ENCODE measurements at regions not wholly inside any gene's neighbourhood (a gene's known extent, or its start where the extent isn't known, plus 50 kb on each side); places are given as distances from the start of the nearest gene placed in this dataset.

GRCh38 chr12:127416796-127417195 is 850.2 kb upstream of the TMEM132C start:
- no peaks in the 10 kb centered on the region for H3K4me1 Mint-ChIP-seq
- H3K27ac Mint-ChIP-seq = no peak overlapping the region
- TF ChIP-seq CTCF (IDR thresholded peaks at IDR 0.05; ENCODE audit: unreplicated experiment) = no peak
- no peak for DNase-seq (ENCODE audit: low spot score in 2 of 2, unreplicated experiment in 2 of 2)
- H3K4me3 Mint-ChIP-seq = no peak overlapping the region
- peaks cover 5% of the 10 kb centered on the region for H3K9me3 Mint-ChIP-seq
- H3K27me3 Mint-ChIP-seq (ENCODE audit: low read depth) = peaks cover 8% of the 10 kb centered on the region
- H3K36me3 Mint-ChIP-seq = no peaks in the 10 kb centered on the region

- H3K27me3 Mint-ChIP-seq (ENCODE audit: low read depth) = peaks cover 8% of the 10 kb centered on the region
- DNase-seq (ENCODE audit: low spot score in 2 of 2, unreplicated experiment in 2 of 2) = no peak
- no peak overlapping the region for H3K4me3 Mint-ChIP-seq
- H3K36me3 Mint-ChIP-seq = no peaks in the 10 kb centered on the region
- no peak for TF ChIP-seq CTCF (IDR thresholded peaks at IDR 0.05; ENCODE audit: unreplicated experiment)
- H3K27ac Mint-ChIP-seq = no peak overlapping the region
- peaks cover 5% of the 10 kb centered on the region for H3K9me3 Mint-ChIP-seq
- no peaks in the 10 kb centered on the region for H3K4me1 Mint-ChIP-seq
These were observed 847.9 kb upstream of the TMEM132C start for GRCh38 chr12:127419111-127419510.

- peaks cover 3% of the 10 kb centered on the region for H3K27me3 Mint-ChIP-seq (ENCODE audit: low read depth)
- H3K4me1 Mint-ChIP-seq = no peaks in the 10 kb centered on the region
- no peak for TF ChIP-seq CTCF (IDR thresholded peaks at IDR 0.05; ENCODE audit: unreplicated experiment)
- no peak overlapping the region for H3K4me3 Mint-ChIP-seq
- no peaks in the 10 kb centered on the region for H3K36me3 Mint-ChIP-seq
- no peak overlapping the region for H3K27ac Mint-ChIP-seq
- H3K9me3 Mint-ChIP-seq = peaks cover 5% of the 10 kb centered on the region
- no peak for DNase-seq (ENCODE audit: low spot score in 2 of 2, unreplicated experiment in 2 of 2)
These were observed 845.4 kb upstream of the TMEM132C start for GRCh38 chr12:127421614-127422013.

GRCh38 chr12:127422935-127423566 is 843.9 kb upstream of the TMEM132C start:
- H3K36me3 Mint-ChIP-seq = no peaks in the 10 kb centered on the region

GRCh38 chr12:127425474-127425873 is 841.5 kb upstream of the TMEM132C start:
- H3K4me1 Mint-ChIP-seq = no peaks in the 10 kb centered on the region
- no peaks in the 10 kb centered on the region for H3K36me3 Mint-ChIP-seq
- no peak overlapping the region for H3K27ac Mint-ChIP-seq
- H3K27me3 Mint-ChIP-seq (ENCODE audit: low read depth) = peaks cover 3% of the 10 kb centered on the region
- no peaks in the 10 kb centered on the region for H3K9me3 Mint-ChIP-seq
- no peak for TF ChIP-seq CTCF (IDR thresholded peaks at IDR 0.05; ENCODE audit: unreplicated experiment)
- no peak for DNase-seq (ENCODE audit: low spot score in 2 of 2, unreplicated experiment in 2 of 2)
- no peak overlapping the region for H3K4me3 Mint-ChIP-seq

More at GRCh38 chr12:127422935-127423566, 843.9 kb upstream of the TMEM132C start:
- H3K27ac Mint-ChIP-seq = no peak overlapping the region
- peaks cover 5% of the 10 kb centered on the region for H3K9me3 Mint-ChIP-seq
- peaks cover 3% of the 10 kb centered on the region for H3K27me3 Mint-ChIP-seq (ENCODE audit: low read depth)
- DNase-seq (ENCODE audit: low spot score in 2 of 2, unreplicated experiment in 2 of 2) = no peak
- H3K4me3 Mint-ChIP-seq = no peak overlapping the region
- H3K4me1 Mint-ChIP-seq = no peaks in the 10 kb centered on the region
- no peak for TF ChIP-seq CTCF (IDR thresholded peaks at IDR 0.05; ENCODE audit: unreplicated experiment)

- Mint-ChIP-seq H3K9me3 (no peaks in the 10 kb centered on the region), H3K36me3 (no peaks in the 10 kb centered on the region), H3K27me3 (ENCODE audit: low read depth) (peaks cover 13% of the 10 kb centered on the region), H3K27ac (no peak overlapping the region), H3K4me3 (no peak overlapping the region), H3K4me1 (no peaks in the 10 kb centered on the region)
- no peak for TF ChIP-seq CTCF (IDR thresholded peaks at IDR 0.05; ENCODE audit: unreplicated experiment)
- DNase-seq (ENCODE audit: low spot score in 2 of 2, unreplicated experiment in 2 of 2) = no peak
These were observed 838.5 kb upstream of the TMEM132C start for GRCh38 chr12:127428420-127428819.

All from mesothelial cell of epicardium (in vitro differentiated cells).